Fibroblast of skin of scalp (primary cell): ENCODE measurements at regions not wholly inside any gene's neighbourhood (a gene's known extent, or its start where the extent isn't known, plus 50 kb on each side); places are given as distances from the start of the nearest gene placed in this dataset.

Experiments used
- DNase-seq: peaks from one replicate; pipeline ENCODE4 v3.0.0-alpha.2; 2013

DNA sequence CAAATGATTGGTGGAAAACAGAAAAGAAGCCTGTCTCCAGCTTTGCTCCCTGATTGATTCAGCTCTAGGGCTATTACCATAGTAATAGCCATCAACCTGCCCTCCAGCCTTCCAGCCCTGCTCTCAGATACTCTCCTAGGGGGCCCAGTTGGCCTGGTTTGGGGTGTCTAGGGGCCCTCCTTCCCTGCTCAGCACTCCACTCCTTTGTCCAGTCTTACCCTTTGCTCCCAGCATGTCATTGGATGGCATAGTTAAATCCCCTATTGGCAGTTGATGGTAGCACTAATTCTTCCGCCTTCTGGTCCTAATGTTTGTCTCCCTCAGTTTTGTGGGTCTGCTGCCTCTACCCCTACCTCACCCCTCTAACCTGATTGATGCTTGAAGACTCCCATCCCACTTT lies 175.4 kb upstream of the PELI2 start:
- DNase-seq = no peak

DNA sequence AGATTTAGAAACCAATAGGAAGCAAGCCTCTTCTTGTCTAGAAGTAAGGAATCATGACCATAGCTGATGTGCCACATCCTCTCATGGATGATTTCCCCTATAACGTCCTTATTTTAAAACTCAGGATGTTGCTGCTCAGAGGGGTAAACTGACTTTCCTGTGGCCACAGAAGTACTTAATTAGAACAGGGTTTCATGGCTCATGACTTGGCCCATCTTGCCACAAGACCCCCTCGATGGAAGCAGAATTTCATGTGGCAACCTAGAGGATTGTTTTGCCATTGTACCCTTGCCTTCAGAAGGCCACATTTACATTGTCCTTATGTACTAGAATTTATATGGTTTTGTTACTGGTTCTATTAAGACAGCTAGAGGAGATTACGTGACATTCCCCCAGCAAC lies 173.5 kb upstream of the PELI2 start:
- DNase-seq = no peak

GRCh38 chr14:55946231-55946630 lies 172.0 kb upstream of the PELI2 start:
- no peak for DNase-seq

DNA sequence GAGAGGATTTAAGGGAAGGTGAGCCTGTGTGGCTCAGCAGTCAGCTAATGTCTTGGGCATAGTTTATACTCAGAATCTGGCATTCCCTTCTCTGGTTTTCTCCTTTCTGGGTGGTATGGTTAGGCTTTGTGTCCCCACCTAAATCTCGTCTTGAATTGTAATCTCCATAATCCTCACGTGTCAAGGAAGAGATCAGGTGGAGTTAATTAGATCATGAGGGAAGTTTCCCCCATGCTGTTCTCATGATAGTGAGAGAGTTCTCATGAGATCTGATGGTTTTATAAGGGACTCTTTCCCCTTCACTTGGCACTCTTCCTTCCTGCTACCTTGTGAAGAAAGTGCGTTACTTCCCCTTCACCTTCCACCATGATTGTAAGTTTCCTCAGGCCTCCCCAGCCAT lies 169.8 kb upstream of the PELI2 start:
- DNase-seq = no peak

DNA sequence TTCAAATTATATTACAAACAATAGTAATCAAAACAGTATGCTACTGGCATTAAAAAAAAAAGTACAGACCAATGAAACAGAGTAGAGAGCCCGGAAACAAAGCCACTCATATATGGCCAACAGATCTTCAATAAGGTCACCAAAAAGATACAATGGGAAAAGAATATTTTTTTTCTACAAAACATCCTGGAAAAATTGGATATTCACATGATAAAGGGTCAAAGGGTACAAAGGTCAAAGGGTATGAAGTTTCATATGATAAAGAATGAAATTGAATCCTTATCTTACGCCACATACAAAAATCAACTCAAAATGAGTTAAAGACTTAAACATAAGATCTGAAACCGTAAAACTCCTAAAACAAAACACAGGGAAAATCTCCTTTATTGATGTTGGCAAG lies 168.5 kb upstream of the PELI2 start:
- DNase-seq = no peak

GRCh38 chr14:55950135-55950534 lies 168.1 kb upstream of the PELI2 start:
- DNase-seq = no peak

DNA sequence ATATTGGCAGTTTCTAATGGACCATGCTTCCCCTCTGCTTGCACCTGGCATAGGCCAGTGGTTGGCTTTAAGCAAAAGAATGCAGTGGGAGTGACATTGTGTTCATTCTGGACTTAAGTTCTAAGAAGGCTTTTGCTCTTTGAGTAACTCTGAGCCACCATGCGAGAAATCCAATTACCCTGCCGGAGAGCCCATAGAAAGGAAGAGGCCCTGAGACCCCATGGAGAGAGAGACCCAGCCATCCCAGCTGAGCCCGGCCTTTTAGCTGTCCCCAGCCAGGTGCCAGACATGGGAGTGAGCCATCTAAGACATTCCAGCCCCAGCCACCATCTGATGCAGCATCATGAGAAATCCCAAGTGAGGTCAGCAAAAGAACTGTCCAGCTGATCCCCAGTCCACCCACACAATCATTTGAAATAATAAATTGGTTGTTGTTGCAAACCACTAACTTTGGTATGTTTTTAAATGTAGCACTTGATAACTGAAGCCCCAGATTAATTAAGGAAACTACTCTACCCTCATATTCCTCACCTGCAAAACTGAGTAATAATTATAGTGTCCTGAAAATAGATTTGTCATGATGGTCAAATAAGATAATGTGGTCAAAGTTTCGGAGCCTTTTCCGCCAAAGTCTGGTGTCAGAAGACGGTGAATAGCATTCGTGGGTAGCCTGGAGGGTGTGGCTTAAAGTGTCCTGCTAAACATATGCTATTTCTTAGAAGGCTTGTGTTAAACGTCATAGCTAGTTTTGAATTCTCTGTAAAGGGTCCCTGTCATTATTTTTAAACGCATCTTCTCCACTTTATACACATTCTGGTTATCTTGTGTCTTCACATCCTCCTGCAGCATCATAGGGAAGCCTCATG lies 166.6 kb upstream of the PELI2 start:
- no peak for DNase-seq

DNA sequence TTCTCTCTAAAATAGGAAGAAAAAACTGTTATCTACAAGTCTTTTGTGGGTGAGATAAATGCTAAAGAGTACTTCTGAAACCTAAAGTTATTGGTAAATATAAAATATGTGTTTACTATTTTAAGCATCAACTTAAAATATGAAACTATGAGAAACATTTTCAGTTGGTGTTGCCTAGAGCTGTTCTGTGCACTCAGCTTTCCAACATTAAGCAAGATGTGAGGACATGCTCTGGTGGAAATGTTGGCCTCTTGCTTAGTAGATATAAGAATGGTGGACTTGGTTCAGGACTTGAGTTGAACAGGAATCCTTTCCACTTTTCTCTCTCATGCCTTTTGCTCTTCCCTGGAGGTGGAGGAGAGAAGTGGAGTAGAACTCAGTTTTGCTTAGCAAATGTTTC lies 164.1 kb upstream of the PELI2 start:
- no peak for DNase-seq

- no peak for DNase-seq
Observed at GRCh38 chr14:55955175-55955574, 163.0 kb upstream of the PELI2 start.

- DNase-seq = no peak
Observed at GRCh38 chr14:55957950-55958349, 160.3 kb upstream of the PELI2 start.

DNA sequence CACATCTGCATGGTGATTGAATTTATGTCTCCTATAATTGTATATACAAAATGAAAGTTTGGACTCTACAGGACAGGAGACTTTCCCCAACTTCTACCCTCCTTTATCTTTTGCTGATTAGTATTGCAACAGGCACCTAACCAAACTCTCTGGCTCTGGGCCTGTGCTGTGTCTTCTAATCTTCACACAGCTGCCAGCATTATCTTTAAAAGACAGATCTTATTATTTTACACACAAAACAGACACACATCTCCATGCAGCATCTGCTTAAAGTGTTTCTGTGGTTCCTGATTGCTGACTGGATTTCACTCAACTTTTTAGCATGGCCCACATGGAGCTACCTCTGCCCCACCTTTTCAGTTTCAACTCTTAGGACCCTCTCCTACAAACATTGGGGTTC lies 154.9 kb upstream of the PELI2 start:
- DNase-seq = no peak

- DNase-seq = no peak
Observed at GRCh38 chr14:55964091-55964490, 154.1 kb upstream of the PELI2 start.

DNA sequence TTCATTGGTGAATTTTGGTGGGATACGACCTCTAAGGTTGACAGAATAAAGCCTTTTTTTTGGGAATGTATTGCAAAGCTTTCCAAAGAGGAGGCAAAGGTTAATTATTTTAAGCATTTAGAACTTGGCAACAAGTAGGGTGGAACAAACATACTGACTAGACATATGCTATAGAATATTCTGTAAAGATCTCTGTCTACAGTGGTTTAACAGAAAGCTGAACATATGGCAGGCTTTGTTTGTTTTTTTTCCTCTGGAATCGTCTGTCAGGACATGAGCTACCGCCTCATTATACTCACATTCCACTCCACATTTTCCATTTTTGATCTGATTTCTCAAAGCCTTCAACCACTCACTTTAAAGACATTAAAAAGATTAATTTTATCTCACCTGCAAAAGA lies 153.4 kb upstream of the PELI2 start:
- DNase-seq = no peak

DNA sequence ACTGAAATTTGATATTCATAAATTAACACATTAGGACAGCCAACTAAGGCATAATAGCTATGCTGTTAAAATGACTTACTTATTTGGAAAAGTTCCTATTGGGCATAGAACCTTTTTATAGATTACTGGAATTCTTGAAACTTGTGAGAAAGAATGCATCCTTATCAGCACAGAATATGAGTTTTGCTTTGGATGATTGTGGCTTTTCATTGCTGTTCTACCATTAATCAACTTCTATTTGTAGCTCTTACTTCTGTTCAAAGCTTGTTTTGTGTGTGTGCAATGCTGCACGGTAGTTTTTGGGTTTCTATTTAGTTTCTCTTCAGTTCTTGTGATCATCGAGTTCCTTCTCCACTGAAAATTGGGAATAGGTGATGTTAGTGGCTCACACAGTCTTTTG lies 152.4 kb upstream of the PELI2 start:
- peak; percentile 3 for DNase-seq

- peak; percentile 7 for DNase-seq
Observed at GRCh38 chr14:55968741-55969140, 149.5 kb upstream of the PELI2 start.

GRCh38 chr14:55973285-55973800 lies 144.9 kb upstream of the PELI2 start:
- DNase-seq = no peak

GRCh38 chr14:55973911-55974630 lies 144.1 kb upstream of the PELI2 start:
- no peak for DNase-seq

- DNase-seq = no peak
Observed at GRCh38 chr14:55975281-55975910, 142.8 kb upstream of the PELI2 start.

GRCh38 chr14:55976219-55976618 lies 142.0 kb upstream of the PELI2 start:
- DNase-seq = no peak

DNA sequence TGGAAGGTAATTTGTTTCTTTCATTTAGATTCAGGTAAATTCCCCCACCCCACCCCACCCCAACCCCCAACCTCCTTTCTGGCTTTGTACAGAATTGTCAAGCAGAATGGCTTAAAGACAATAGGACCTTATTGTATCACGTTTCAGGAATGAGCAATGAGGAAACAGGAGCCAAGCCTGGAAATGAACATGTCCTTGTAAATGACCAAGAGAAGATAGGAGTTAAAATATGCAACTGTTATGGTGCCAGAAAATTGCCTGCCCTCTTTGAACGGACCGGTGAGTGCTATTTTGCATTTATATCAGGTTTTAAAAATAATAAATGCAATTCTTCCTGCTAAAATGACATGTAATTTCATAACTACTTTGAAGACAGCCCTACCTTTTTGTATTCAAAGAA lies 141.6 kb upstream of the PELI2 start:
- no peak for DNase-seq

DNA sequence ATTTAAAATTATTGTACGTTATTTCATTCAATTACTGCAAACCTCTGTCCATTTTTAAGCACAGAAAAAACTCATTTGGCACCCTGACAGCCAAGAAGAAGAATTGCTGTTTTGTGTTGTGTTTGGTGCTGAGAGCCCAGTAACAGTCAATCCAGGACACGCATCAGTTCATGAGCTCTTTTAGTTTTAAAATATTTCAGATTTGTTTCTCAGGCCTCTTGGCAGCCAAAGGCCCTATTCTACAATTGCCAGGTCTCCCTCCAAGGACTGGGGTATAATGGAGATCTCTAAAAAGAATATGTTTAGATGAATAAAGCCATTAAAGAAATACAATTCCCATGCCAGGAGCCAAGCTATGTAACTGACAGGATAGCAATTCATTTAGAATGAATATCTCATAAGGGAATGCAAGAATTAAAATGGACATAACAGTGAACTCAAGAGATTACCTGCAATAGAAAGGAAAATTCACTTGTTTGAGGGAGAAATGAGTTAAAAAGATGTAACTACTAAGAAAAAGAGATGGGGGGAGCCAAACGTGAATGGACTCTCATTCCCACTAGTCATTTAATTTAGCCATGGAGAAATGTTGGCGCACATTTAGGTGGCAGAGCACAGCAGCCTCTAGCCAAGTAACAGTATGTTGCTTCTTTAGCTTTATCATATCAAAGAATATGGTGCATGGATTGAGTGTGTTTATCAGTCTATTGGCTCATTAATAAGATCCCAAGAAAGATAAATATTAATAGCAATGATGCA lies 140.6 kb upstream of the PELI2 start:
- no peak for DNase-seq

- DNase-seq = no peak
Observed at GRCh38 chr14:55979096-55979495, 139.1 kb upstream of the PELI2 start.

- no peak for DNase-seq
Observed at GRCh38 chr14:55979781-55980180, 138.4 kb upstream of the PELI2 start.
